Esophagus squamous epithelium (tissue), 5 donors: ENCODE measurements at regions not wholly inside any gene's neighbourhood (a gene's known extent, or its start where the extent isn't known, plus 50 kb on each side); places are given as distances from the start of the nearest gene placed in this dataset.

Experiments used
- DNase-seq: peaks from one replicate; lab custom pipeline; 2025; lab: John Stamatoyannopoulos, UW
- H3K27ac ChIP-seq, 4 donors: fragments of 200-600 bp; sonication (generic); one replicate each; pipeline ENCODE4 v1.5.1; 2016 to 2019; ENCODE audit warnings: mild to moderate bottlenecking in 1 of 4
- H3K27me3 ChIP-seq, 4 donors: fragments of 200-600 bp; sonication (generic); 1 replicate in 3 of 4; 2 replicates in 1 of 4; pipeline versions ENCODE4 v1.5.1 to v1.6.0; 2017 to 2021; ENCODE audit warnings: antibody characterized with exemption in 1 of 4
- H3K36me3 ChIP-seq, 3 donors: fragments of 200-600 bp; sonication (generic); one replicate each; pipeline ENCODE4 v1.5.1; 2016 to 2019
- H3K4me1 ChIP-seq, 3 donors: fragments of 200-600 bp; sonication (generic); one replicate each; pipeline ENCODE4 v1.5.1; 2017 to 2019
- H3K4me3 ChIP-seq, 4 donors: fragments of 200-600 bp; sonication (generic); 1 replicate in 3 of 4; 2 replicates in 1 of 4; pipeline ENCODE4 v1.5.1; 2016 to 2019; ENCODE audit warnings: mild to moderate bottlenecking in 2 of 4, moderate library complexity in 1 of 4
- H3K9me3 ChIP-seq, 3 donors: fragments of 200-600 bp; sonication (generic); one replicate each; pipeline ENCODE4 v1.5.1; 2016 to 2019
- POLR2A ChIP-seq, 4 donors: fragments of 450-650 bp; IDR thresholded peaks; one replicate each; pipeline ENCODE4 v1.6.1; 2017; ENCODE audit warnings: antibody characterized with exemption in 4 of 4, mild to moderate bottlenecking in 4 of 4, moderate library complexity in 3 of 4
- WGBS, 2 donors: methylation state at CpG; one replicate each; pipeline ENCODE4 v1.1.5; 2018; 5-methylcytosine and 5-hydroxymethylcytosine counted together
- intact Hi-C: fragments of 100-400 bp; cut with DNase I; formaldehyde crosslinking; loops from one replicate; pipeline ENCODE4 v1.15.0; 2022
- TF ChIP-seq, protein P1 (sequence below), 6 experiments: fragments of 450-650 bp in 4 of 6; fragments of 200-600 bp in 2 of 6; sonication (generic) in 2 of 6; IDR thresholded peaks; one replicate each; pipeline ENCODE4 v1.5.1; 2016 to 2019; ENCODE audit warnings: antibody characterized with exemption in 6 of 6, mild to moderate bottlenecking in 4 of 6, moderate library complexity in 4 of 6
- donor health status: DM: yes; HTN: yes; CAD: no.

DNA sequence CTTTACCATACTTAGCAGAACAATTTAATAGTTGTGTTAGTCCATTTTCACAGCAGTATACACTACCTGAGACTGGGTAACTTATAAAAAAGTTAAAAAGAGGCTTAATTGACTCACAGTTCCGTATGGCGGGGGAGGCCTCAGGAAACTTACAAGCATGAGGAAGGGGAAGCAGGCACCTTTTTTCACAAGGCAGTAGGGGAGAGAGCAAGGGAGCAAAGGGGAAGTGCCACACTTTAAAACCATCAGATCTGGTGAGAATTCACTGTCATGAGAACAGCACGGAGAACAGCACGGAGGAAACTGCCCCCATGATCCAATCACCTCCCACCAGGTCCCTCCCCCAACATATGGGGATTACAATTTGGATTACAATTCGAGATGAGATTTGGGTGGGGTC is 269.9 kb downstream of the MTRR start:
- intact Hi-C loops, result no loop called here
- no peaks in the 10 kb centered on the region for H3K36me3 ChIP-seq

DNA sequence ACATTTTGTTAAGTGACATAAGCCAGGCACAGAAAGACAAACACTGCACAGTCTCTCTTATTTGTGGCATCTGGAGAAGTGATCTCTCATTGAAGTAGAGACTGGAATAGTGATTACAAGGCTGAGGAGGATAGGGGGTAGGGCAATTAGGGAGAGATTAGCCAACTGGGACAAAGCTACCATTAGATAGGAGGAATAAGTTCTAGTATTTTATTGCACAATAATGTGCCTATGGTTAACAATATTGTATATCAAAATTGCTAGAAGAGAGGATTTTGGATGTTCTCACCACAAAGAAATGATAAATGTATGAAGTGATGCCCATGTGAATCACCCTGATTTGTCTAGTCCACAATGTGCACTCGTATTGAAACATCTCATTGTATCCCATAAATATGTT is 281.8 kb downstream of the MTRR start:
- H3K4me1 ChIP-seq, result no peaks in the 10 kb centered on the region
- whole genome bisulfite sequencing, 2 donors, result 70 to 77% methylated on average over 1 of the region's 1 CpG
- intact Hi-C loops, result no loop called here
- no peaks in the 10 kb centered on the region for H3K9me3 ChIP-seq
- no peaks in the 10 kb centered on the region for H3K36me3 ChIP-seq
- no peak for DNase-seq
- no peak overlapping the region for H3K27ac ChIP-seq
- H3K4me3 ChIP-seq, result no peak overlapping the region
- TF ChIP-seq POLR2A (IDR thresholded peaks at IDR 0.05), result no peak
- TF ChIP-seq, protein P1, sequence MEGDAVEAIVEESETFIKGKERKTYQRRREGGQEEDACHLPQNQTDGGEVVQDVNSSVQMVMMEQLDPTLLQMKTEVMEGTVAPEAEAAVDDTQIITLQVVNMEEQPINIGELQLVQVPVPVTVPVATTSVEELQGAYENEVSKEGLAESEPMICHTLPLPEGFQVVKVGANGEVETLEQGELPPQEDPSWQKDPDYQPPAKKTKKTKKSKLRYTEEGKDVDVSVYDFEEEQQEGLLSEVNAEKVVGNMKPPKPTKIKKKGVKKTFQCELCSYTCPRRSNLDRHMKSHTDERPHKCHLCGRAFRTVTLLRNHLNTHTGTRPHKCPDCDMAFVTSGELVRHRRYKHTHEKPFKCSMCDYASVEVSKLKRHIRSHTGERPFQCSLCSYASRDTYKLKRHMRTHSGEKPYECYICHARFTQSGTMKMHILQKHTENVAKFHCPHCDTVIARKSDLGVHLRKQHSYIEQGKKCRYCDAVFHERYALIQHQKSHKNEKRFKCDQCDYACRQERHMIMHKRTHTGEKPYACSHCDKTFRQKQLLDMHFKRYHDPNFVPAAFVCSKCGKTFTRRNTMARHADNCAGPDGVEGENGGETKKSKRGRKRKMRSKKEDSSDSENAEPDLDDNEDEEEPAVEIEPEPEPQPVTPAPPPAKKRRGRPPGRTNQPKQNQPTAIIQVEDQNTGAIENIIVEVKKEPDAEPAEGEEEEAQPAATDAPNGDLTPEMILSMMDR (IDR thresholded peaks at IDR 0.05), result no peak
- no peaks in the 10 kb centered on the region for H3K27me3 ChIP-seq

More for the DNA sequence above, 269.9 kb downstream of the MTRR start:
- H3K4me3 ChIP-seq, result no peak overlapping the region
- H3K9me3 ChIP-seq, result no peaks in the 10 kb centered on the region
- H3K27ac ChIP-seq, result no peak overlapping the region
- TF ChIP-seq, protein P1 (IDR thresholded peaks at IDR 0.05), result no peak
- no peak for TF ChIP-seq POLR2A (IDR thresholded peaks at IDR 0.05)
- no peaks in the 10 kb centered on the region for H3K4me1 ChIP-seq
- WGBS, 2 donors, result 59 to 69% methylated on average over 5 of the region's 5 CpGs
- DNase-seq, result no peak
- H3K27me3 ChIP-seq, result no peaks in the 10 kb centered on the region

DNA sequence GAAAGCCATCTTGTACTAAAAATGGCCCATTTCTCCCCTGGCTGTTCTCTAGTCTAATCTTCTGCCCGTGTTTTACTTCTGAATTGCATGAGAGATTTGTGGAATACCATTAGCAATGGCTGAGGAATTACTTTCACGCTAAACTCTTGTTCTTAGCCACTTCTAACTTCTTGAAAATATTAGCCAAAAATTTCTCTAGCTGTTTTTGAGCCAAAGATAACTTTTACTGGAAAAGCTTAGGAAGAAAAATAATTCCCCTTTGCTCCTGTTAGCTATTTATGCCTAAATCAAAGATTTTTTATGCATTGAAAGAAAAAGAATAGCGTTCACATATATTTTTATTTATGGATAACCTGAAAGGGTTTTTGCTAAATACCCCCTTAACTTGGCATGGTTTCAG is 287.8 kb downstream of the MTRR start:
- no peaks in the 10 kb centered on the region for H3K27me3 ChIP-seq
- intact Hi-C loops, result no loop called here

DNA sequence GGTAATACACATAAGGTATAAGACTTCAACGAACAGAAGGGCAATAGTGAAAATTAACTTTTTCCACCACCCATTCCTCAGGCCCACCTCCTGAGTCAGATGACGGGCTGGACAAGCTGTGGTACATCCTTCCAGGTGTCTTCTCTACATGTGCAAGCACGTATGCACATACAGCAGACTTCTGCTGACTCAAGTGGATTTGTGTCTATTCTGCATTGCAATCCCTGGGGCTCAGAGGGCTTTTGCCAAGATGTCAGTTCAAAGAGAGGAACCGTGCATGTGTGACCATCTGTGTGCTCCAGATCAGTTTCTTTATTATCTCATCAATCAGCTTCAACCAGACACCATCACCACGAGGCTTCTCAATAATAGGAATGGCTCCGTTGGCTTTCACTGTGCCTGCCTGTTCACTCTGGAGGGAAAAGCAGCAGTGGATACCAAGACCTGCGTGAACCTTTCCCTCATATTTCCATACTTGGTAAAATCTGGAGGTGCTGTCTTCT is 288.4 kb downstream of the MTRR start:
- intact Hi-C loops, result no loop called here
- no peaks in the 10 kb centered on the region for H3K9me3 ChIP-seq
- 35 to 36% methylated on average over 7 of the region's 7 CpGs for WGBS, 2 donors
- H3K4me1 ChIP-seq, result no peaks in the 10 kb centered on the region
- no peaks in the 10 kb centered on the region for H3K27me3 ChIP-seq
- H3K27ac ChIP-seq, result no peak overlapping the region
- H3K4me3 ChIP-seq, result no peak overlapping the region
- DNase-seq, result no peak
- TF ChIP-seq POLR2A (IDR thresholded peaks at IDR 0.05), result no peak
- TF ChIP-seq, protein P1 (IDR thresholded peaks at IDR 0.05), result no peak
- H3K36me3 ChIP-seq, result no peaks in the 10 kb centered on the region

More for the DNA sequence above, 287.8 kb downstream of the MTRR start:
- no peak for DNase-seq
- Histone ChIP-seq H3K4me1 (no peaks in the 10 kb centered on the region), H3K9me3 (no peaks in the 10 kb centered on the region), H3K4me3 (no peak overlapping the region), H3K36me3 (no peaks in the 10 kb centered on the region), H3K27ac (no peak overlapping the region)
- TF ChIP-seq, protein P1 (IDR thresholded peaks at IDR 0.05), result no peak
- TF ChIP-seq POLR2A (IDR thresholded peaks at IDR 0.05), result no peak
- WGBS, 2 donors, result 39 to 43% methylated on average over 3 of the region's 3 CpGs

DNA sequence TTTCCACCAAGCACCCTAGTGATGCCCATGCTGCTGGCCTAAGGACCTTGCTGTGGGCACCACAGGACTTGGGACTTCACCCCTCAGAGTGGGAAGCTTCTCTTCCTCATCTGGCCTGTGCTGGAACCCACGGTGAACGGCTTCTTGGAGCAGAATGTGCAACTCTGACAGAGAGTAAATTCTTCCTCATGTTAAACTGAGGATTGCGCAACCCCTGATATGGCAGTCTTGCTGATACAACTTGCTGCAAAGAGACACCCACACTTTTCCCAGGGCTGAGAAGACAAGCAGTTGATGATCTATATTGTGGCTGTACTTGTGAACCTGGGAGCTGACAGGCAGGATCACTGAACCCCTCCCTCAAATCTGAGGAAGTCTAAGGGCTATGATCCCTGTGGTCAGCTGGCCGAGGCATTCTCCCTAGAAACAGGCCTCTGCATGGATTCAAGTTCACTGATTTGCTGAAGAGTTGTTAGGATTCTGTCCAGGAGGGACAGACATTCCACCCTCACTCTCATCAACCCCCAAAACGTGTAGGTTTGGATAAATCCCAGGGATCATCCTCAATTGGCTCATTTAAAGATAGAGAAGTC is 307.2 kb downstream of the MTRR start:
- Histone ChIP-seq H3K27me3 (no peaks in the 10 kb centered on the region), H3K27ac (no peak overlapping the region)
- DNase-seq, result no peak

More for the DNA sequence above, 307.2 kb downstream of the MTRR start:
- H3K4me1 ChIP-seq, result no peaks in the 10 kb centered on the region
- H3K9me3 ChIP-seq, result no peaks in the 10 kb centered on the region
- 53 to 100% methylated on average over 1 to 5 of the region's 5 CpGs for WGBS, 2 donors
- TF ChIP-seq, protein P1 (IDR thresholded peaks at IDR 0.05), result no peak
- no peak for TF ChIP-seq POLR2A (IDR thresholded peaks at IDR 0.05)
- no peak overlapping the region for H3K4me3 ChIP-seq
- intact Hi-C loops, result no loop called here
- H3K36me3 ChIP-seq, result no peaks in the 10 kb centered on the region
